Middle frontal gyrus (tissue), 1 donor: ENCODE measurements at regions not wholly inside any gene's neighbourhood (a gene's known extent, or its start where the extent isn't known, plus 50 kb on each side); places are given as distances from the start of the nearest gene placed in this dataset.
"Not testable (repeated sequence)": the region's sequence is repeated elsewhere in the genome, so short reads cannot be mapped to it uniquely, and the experiment has no call there.

Source experiments
- DNase-seq: peaks from one replicate; pipeline ENCODE4 v3.0.0-alpha.2; 2015; ENCODE audit warnings: low spot score; ENCODE audit errors: extremely low spot score

- DNase-seq: no peak
These were observed 105.8 kb upstream of the RAB4A start for GRCh38 chr1:229164836-229165735.

DNA sequence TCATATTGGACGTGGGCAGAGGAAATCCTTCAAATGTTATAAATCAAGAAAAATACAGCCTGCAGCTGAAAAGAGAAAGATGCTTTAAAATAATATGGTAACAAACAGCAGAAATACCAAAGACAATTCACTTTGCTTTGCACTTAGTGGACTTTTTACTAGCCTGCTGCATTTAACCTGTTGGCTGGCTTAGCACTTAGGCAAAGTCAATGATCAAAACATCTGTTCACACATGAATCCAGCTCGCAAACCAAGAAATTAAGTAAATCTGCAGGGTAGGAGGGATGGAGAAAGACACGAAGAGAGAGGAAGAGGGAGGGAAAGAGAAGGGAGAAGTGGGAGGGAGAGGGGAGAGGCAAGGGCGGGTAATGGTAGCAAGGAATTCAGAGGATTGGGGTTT, 103.6 kb upstream of the RAB4A start:
- no peak for DNase-seq

DNA sequence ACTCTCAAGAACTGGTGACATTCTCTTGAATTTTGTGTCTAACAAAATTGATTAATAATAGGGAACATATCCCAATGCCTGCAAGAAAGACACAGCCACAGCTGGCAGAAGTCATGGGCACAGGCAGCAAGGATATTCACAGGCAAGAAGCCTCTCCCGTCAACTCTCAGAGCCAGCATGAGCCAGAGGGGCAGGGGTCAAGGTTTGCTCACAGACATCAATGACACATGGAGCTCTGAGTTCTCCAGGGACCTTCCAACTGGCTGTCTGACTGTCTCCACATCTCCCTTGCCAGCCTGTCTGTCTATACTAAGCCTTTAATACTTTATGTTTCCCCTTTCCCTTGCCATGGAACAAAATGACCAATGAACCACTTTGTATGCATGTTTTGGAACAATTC, 101.5 kb upstream of the RAB4A start:
- no peak for DNase-seq

GRCh38 chr1:229170274-229170673, 100.6 kb upstream of the RAB4A start:
- no peak for DNase-seq

GRCh38 chr1:229170778-229171505, 100.0 kb upstream of the RAB4A start:
- no peak for DNase-seq

- DNase-seq: no peak
These were observed 99.0 kb upstream of the RAB4A start for GRCh38 chr1:229171934-229172333.

DNA sequence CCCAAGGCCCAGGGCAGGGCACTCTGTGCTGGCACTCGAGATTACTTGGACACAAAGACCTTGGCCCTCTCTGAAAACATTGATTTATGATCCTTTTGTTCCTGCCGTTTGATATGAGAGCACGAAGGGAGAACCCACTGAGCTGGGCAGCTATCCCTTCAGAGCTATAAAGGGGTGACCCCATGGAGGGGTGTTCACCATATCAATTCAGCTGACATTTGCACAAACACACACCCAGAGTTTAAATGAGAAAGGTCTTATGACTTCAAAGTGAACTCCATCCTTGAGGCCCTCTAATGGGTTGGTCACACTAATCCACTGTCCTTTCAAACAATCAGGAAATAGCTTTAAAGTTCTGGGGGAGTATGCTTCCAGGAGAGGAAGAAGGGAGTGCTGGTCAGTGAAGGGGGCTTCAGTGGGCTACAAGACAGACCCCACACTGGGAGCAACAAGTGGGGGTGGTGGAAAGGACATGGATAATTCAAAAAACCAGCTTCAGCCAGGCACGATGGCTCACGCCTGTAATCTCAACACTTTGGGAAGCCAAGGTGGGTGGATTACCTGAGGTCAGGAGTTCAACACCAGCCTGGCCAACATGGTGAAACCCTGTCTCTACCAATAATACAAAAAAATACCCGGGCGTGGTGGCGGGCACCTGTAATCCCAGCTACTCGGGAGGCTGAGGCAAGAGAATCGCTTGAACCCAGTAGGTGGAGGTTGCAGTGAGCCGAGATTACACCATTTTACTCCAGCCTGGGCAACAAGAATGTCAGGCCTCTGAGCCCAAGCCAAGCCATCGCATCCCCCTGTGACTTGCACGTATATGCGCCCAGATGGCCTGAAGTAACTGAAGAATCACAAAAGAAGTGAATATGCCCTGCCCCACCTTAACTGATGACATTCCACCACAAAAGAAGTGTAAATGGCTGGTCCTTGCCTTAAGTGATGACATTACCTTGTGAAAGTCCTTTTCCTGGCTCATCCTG, 97.1 kb upstream of the RAB4A start:
- not testable (repeated sequence) for DNase-seq

- not testable (repeated sequence) for DNase-seq
These were observed 95.6 kb upstream of the RAB4A start for GRCh38 chr1:229175297-229175696.

DNA sequence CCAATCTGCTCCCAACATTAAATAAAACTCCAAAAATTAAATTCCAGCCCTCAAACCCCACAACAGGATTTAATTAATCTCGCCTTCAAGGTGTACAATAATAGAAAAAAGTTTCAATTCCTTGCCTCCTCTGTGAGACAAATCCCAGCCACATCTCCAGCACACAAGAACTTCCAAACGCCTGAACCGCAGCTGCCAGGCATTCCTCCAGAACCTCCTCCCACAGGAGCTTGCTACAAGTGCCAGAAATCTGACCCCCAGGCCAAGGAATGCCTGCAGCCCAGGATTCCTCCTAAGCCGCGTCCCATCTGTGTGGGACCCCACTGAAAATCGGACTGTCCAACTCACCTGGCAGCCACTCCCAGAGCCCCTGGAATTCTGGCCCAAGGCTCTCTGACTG, 94.5 kb upstream of the RAB4A start:
- DNase-seq: not testable (repeated sequence)

DNA sequence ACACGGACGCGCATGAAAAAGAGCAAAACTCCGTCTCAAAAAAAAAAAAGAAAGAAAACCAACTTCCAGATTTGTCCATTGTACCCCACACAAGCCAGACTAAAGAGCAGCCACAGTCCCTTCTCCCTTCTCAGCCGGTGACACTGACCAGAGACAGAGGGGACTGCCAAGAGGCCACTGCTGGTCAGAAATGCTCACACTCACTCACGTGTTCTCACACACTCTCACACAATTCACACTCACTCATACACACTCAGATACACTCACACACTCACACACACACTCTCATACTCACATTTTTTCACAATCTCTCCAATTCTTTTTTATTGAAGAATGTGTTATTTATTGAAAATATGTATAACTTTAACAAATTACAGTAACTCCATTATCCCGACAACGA, 90.8 kb upstream of the RAB4A start:
- DNase-seq: no peak

DNA sequence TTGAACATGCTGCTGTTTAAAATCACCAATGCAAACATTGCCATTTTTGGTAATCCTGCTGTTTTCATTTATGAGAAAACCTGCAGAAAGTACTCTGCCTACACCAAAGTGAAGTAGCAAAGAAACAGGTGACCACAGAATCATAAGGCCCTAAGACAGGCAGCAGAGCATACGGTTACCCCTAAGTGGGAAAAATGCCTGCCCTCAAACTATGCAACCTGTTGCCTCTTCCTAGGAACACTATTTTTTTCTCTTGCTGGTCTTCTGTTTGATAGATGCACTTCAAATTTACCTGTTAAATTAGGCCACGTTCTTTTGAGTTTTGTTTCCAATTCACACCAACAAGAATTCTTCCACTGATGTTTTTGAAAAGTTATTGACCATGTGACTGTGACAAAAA, 89.5 kb upstream of the RAB4A start:
- DNase-seq: no peak

- DNase-seq: no peak
These were observed 87.3 kb upstream of the RAB4A start for GRCh38 chr1:229183588-229183987.

DNA sequence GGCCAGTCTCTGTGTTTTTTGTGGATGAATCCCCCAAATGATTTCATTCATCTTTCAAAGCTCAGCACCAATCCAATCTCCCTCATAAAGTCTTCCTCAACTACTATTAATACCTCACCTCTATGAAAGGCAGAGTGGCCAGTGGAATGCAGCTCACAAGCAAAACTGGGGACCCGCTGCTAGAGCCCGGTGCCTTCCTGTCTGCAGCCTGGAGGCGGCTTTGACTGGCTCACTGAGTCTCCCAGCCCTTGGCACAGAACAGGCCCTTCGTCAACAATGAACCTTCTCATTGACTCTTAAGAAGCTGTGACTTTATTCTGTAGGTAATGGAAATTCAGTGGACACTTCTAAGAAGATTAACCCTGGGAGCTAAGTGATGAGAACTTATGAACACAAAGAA, 86.8 kb upstream of the RAB4A start:
- DNase-seq: no peak

DNA sequence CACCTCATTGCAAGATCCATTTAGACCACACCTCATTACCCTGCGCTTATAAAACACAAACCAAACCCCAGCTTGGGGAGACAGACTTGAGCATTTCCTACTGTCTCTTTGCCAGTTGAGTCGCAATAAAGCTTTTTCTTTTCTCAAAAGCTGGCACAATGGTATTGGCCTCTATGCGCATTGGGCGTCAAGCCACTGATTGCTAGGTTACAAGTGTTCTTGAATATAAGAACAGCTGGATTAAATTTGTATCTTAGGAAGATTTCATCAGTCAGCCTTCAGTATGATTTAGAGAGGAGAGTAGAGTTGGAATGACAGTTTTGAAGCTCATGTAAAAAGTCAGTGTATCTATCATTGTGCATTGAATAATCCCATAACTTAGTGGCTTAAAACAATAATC, 84.9 kb upstream of the RAB4A start:
- no peak for DNase-seq

- DNase-seq: no peak
These were observed 84.4 kb upstream of the RAB4A start for GRCh38 chr1:229186373-229187056.

DNA sequence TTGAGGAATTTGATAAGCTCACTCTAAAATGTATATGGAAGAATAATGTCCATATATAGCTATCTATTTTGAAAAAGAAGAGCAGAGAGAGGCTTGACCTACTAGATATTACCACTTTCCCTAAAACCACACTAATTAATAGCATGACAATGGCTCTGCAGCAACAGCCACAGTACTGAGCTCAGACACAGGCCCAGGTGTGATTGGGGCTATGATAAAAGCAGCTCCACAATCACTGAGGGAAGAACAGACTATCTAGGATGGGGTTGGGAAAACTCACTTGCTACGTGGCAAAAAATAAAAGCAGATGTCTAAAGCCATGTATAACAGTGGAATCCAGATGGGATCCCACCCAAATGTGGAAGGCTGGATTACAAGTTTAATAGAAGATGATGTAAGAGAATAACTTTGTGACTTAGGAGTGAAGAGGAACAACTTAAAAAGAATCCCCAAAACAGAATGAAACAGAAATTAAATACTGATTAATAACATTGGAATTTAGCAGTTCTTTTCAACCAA, 80.8 kb upstream of the RAB4A start:
- DNase-seq: no peak

GRCh38 chr1:229191066-229191674, 79.7 kb upstream of the RAB4A start:
- DNase-seq: no peak

- DNase-seq: no peak
These were observed 78.9 kb upstream of the RAB4A start for GRCh38 chr1:229192031-229192430.

- DNase-seq: no peak
These were observed 78.1 kb upstream of the RAB4A start for GRCh38 chr1:229192853-229193252.

DNA sequence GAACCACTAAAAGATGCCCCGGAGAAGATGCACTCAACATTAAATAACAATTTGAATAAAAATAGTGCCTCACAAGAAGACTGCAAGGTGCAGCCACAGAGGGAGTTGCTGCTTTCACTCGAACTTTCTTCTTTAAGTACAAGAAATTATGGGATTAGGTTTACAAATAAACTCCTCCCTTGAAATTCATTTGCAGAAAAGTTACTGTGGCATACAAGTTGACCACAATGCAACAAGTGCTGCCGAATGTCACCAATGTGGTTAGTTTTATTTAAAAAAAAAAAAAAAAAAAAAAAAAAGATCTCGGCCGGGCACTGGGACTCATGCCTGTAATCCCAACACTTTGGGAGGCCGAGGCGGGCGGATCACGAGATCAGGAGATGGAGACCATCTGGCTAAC, 76.8 kb upstream of the RAB4A start:
- DNase-seq: no peak
